Naive thymus-derived CD4-positive, alpha-beta T cell (primary cell): ENCODE measurements at regions not wholly inside any gene's neighbourhood (a gene's known extent, or its start where the extent isn't known, plus 50 kb on each side); places are given as distances from the start of the nearest gene placed in this dataset.

Experiments used
- ATAC-seq: fragments of 150-1000 bp; cut with Tn5 transposase; 2 replicates; pipeline ENCODE4 v1.10.0; 2021; ENCODE audit warnings: mild to moderate bottlenecking, moderate library complexity
- CTCF ChIA-PET: fragments of 350-600 bp; sonication (Branson Sonifier 250); formaldehyde crosslinking; loops from one replicate; lab custom pipeline; 2021; ENCODE audit warnings: antibody characterized with exemption; lab: Charles Lee
- POLR2A ChIA-PET: fragments of 350-600 bp; sonication (Branson Sonifier 250); formaldehyde crosslinking; loops from one replicate; lab custom pipeline; 2021; ENCODE audit warnings: antibody characterized with exemption, inconsistent platforms; lab: Charles Lee
- DNase-seq, 9 donors: peaks; one replicate each; pipeline versions ENCODE4 v3.0.0 to v3.0.0-alpha.2; 2020 to 2022; ENCODE audit warnings: mixed read lengths in 1 of 9
- H3K27ac ChIP-seq: one replicate; pipeline ENCODE4 v1.7.0; 2013; ENCODE audit warnings: mild to moderate bottlenecking, low read depth, low read length, moderate library complexity
- H3K27me3 ChIP-seq, 2 donors: one replicate each; pipeline ENCODE4 v1.7.0; 2013; ENCODE audit warnings: low read length in 2 of 2, mild to moderate bottlenecking in 2 of 2, moderate library complexity in 2 of 2; ENCODE audit not compliant: control insufficient read depth in 2 of 2, insufficient read depth in 2 of 2
- H3K36me3 ChIP-seq, 3 experiments: 1 replicate in 2 of 3; 2 replicates in 1 of 3; pipeline ENCODE4 v1.7.0; 2013; ENCODE audit warnings: low read length in 3 of 3, mild to moderate bottlenecking in 3 of 3, moderate library complexity in 1 of 3; ENCODE audit not compliant: insufficient read depth in 3 of 3, control insufficient read depth in 2 of 3
- H3K4me1 ChIP-seq, 2 donors: one replicate each; pipeline ENCODE4 v1.7.0; 2013; ENCODE audit warnings: low read length in 2 of 2, mild to moderate bottlenecking in 2 of 2, moderate library complexity in 1 of 2; ENCODE audit not compliant: control insufficient read depth in 2 of 2, insufficient read depth in 2 of 2
- H3K4me3 ChIP-seq: 2 replicates; pipeline ENCODE4 v1.7.0; 2013; ENCODE audit warnings: mild to moderate bottlenecking, low read length
- H3K9me3 ChIP-seq, 3 experiments: 1 replicate in 2 of 3; 2 replicates in 1 of 3; pipeline ENCODE4 v1.7.0; 2013; ENCODE audit warnings: low read length in 3 of 3; ENCODE audit not compliant: control insufficient read depth in 2 of 3
- H3K27ac Mint-ChIP-seq, 9 donors: one replicate each; pipeline ENCODE4 v1.8.0; 2020 to 2022; ENCODE audit warnings: mixed read lengths in 9 of 9, mild to moderate bottlenecking in 8 of 9, moderate library complexity in 5 of 9, inconsistent platforms in 2 of 9
- H3K27me3 Mint-ChIP-seq, 5 donors: one replicate each; pipeline ENCODE4 v1.8.0; 2021 to 2022; ENCODE audit warnings: mixed read lengths in 5 of 5, mild to moderate bottlenecking in 1 of 5
- H3K36me3 Mint-ChIP-seq, 5 donors: one replicate each; pipeline ENCODE4 v1.8.0; 2020 to 2022; ENCODE audit warnings: mixed read lengths in 5 of 5, mild to moderate bottlenecking in 3 of 5, inconsistent platforms in 1 of 5
- H3K4me1 Mint-ChIP-seq, 7 donors: one replicate each; pipeline ENCODE4 v1.8.0; 2020 to 2022; ENCODE audit warnings: mixed read lengths in 7 of 7, mild to moderate bottlenecking in 3 of 7, inconsistent platforms in 1 of 7
- H3K4me3 Mint-ChIP-seq, 10 donors: one replicate each; pipeline ENCODE4 v1.8.0; 2020 to 2022; ENCODE audit warnings: mild to moderate bottlenecking in 10 of 10, mixed read lengths in 10 of 10, moderate library complexity in 6 of 10, inconsistent platforms in 2 of 10
- H3K9me3 Mint-ChIP-seq, 11 donors: one replicate each; pipeline ENCODE4 v1.8.0; 2020 to 2022; ENCODE audit warnings: mixed read lengths in 11 of 11, mild to moderate bottlenecking in 4 of 11, inconsistent platforms in 1 of 11, moderate library complexity in 1 of 11
- intact Hi-C, 2 donors: fragments of 100-400 bp; cut with micrococcal nuclease; formaldehyde crosslinking; loops; one replicate each; pipeline ENCODE4 v1.15.1; 2023

- intact Hi-C loops, result no loop called here
- no peak overlapping the region for H3K27ac Mint-ChIP-seq
- Histone ChIP-seq H3K36me3 (no peaks in the 10 kb centered on the region), H3K9me3 (no peaks in the 10 kb centered on the region), H3K4me1 (no peaks in the 10 kb centered on the region), H3K4me3 (no peak overlapping the region), H3K27me3 (no peaks in the 10 kb centered on the region), H3K27ac (no peak overlapping the region)
- no peaks in the 10 kb centered on the region for H3K4me1 Mint-ChIP-seq
- H3K4me3 Mint-ChIP-seq, result no peak overlapping the region
- H3K36me3 Mint-ChIP-seq, result no peaks in the 10 kb centered on the region
- peaks cover 0 to 14% (median 4%) of the 10 kb centered on the region in 11 donors for H3K9me3 Mint-ChIP-seq
- POLR2A ChIA-PET, result no interaction called here
- no peak for ATAC-seq
- no peak for DNase-seq
- CTCF ChIA-PET, result no interaction called here
- H3K27me3 Mint-ChIP-seq, result no peaks in the 10 kb centered on the region
Measured at GRCh38 chr4:133920236-133920635, 281.4 kb downstream of the PABPC4L start.

- Histone ChIP-seq H3K4me1 (no peaks in the 10 kb centered on the region), H3K4me3 (no peak overlapping the region), H3K36me3 (no peaks in the 10 kb centered on the region), H3K9me3 (no peaks in the 10 kb centered on the region), H3K27ac (no peak overlapping the region), H3K27me3 (no peaks in the 10 kb centered on the region)
- CTCF ChIA-PET, result no interaction called here
- Mint-ChIP-seq H3K4me1 (no peaks in the 10 kb centered on the region), H3K9me3 (peaks cover 0 to 30% (median 7%) of the 10 kb centered on the region in 11 donors), H3K27me3 (no peaks in the 10 kb centered on the region), H3K27ac (no peak overlapping the region), H3K4me3 (no peak overlapping the region), H3K36me3 (no peaks in the 10 kb centered on the region)
- POLR2A ChIA-PET, result no interaction called here
- intact Hi-C loops, result no loop called here
- ATAC-seq, result no peak
- DNase-seq, result no peak
Measured at GRCh38 chr4:133910165-133910564, 291.4 kb downstream of the PABPC4L start.

- Histone ChIP-seq H3K27ac (no peak overlapping the region), H3K27me3 (no peaks in the 10 kb centered on the region), H3K36me3 (no peaks in the 10 kb centered on the region), H3K4me3 (no peak overlapping the region), H3K4me1 (no peaks in the 10 kb centered on the region), H3K9me3 (no peaks in the 10 kb centered on the region)
- Mint-ChIP-seq H3K27me3 (no peaks in the 10 kb centered on the region), H3K9me3 (peaks cover 0 to 22% (median 6%) of the 10 kb centered on the region in 11 donors), H3K36me3 (no peaks in the 10 kb centered on the region), H3K4me1 (no peaks in the 10 kb centered on the region), H3K27ac (no peak overlapping the region), H3K4me3 (no peak overlapping the region)
- CTCF ChIA-PET, result no interaction called here
- POLR2A ChIA-PET, result interaction anchor here (0.6 kb wide), 1 partner anchor 13 kb away, joined by 3 read pairs; no protein-coding TSS in a partner anchor
- DNase-seq, result no peak
- intact Hi-C loops, result no loop called here
- ATAC-seq, result no peak
Measured at GRCh38 chr4:133903029-133903428, 298.6 kb downstream of the PABPC4L start.

- Mint-ChIP-seq H3K4me3 (no peak overlapping the region), H3K27ac (no peak overlapping the region), H3K27me3 (no peaks in the 10 kb centered on the region), H3K9me3 (peaks cover 0 to 25% (median 3%) of the 10 kb centered on the region in 11 donors), H3K36me3 (no peaks in the 10 kb centered on the region), H3K4me1 (no peaks in the 10 kb centered on the region)
- H3K4me1 ChIP-seq, result no peaks in the 10 kb centered on the region
- intact Hi-C loops, result no loop called here
- no peak overlapping the region for H3K27ac ChIP-seq
- POLR2A ChIA-PET, result no interaction called here
- no peaks in the 10 kb centered on the region for H3K9me3 ChIP-seq
- H3K36me3 ChIP-seq, result no peaks in the 10 kb centered on the region
- CTCF ChIA-PET, result no interaction called here
- no peak overlapping the region for H3K4me3 ChIP-seq
- DNase-seq (no peak), ATAC-seq (no peak)
- no peaks in the 10 kb centered on the region for H3K27me3 ChIP-seq
Measured at GRCh38 chr4:133891011-133891410, 310.6 kb downstream of the PABPC4L start.

- Histone ChIP-seq H3K27ac (no peak overlapping the region), H3K9me3 (no peaks in the 10 kb centered on the region), H3K4me1 (no peaks in the 10 kb centered on the region), H3K36me3 (no peaks in the 10 kb centered on the region), H3K4me3 (no peak overlapping the region), H3K27me3 (no peaks in the 10 kb centered on the region)
- intact Hi-C loops, result no loop called here
- Mint-ChIP-seq H3K4me3 (no peak overlapping the region), H3K36me3 (no peaks in the 10 kb centered on the region), H3K9me3 (peaks cover 0 to 31% (median 5%) of the 10 kb centered on the region in 11 donors), H3K4me1 (no peaks in the 10 kb centered on the region), H3K27ac (no peak overlapping the region), H3K27me3 (no peaks in the 10 kb centered on the region)
- no peak for ATAC-seq
- ChIA-PET CTCF (interaction anchor here (1.2 kb wide), 1 partner anchor 19 kb away, joined by 3 read pairs; no protein-coding TSS in a partner anchor), POLR2A (no interaction called here)
- DNase-seq, result no peak
Measured at GRCh38 chr4:133887723-133888122, 313.9 kb downstream of the PABPC4L start.

- no peak for DNase-seq
- H3K4me3 ChIP-seq, result no peak overlapping the region
- intact Hi-C loops, result no loop called here
- ChIA-PET CTCF (interaction anchor here (0.6 to 0.7 kb wide), 2 partner anchors 61 to 93 kb away, joined by 3 read pairs; no protein-coding TSS in a partner anchor), POLR2A (no interaction called here)
- H3K4me1 Mint-ChIP-seq, result peaks cover 0 to 1% (median 0%) of the 10 kb centered on the region in 7 donors
- H3K4me3 Mint-ChIP-seq, result no peak overlapping the region
- H3K4me1 ChIP-seq, result no peaks in the 10 kb centered on the region
- peaks cover 0 to 4% (median 0%) of the 10 kb centered on the region in 3 experiments for H3K9me3 ChIP-seq
- H3K27me3 Mint-ChIP-seq, result no peaks in the 10 kb centered on the region
- H3K36me3 ChIP-seq, result no peaks in the 10 kb centered on the region
- H3K9me3 Mint-ChIP-seq, result peaks cover 0 to 23% (median 5%) of the 10 kb centered on the region in 11 donors
- no peak for ATAC-seq
- H3K27ac ChIP-seq, result no peak overlapping the region
- H3K27ac Mint-ChIP-seq, result no peak overlapping the region
- no peaks in the 10 kb centered on the region for H3K36me3 Mint-ChIP-seq
- H3K27me3 ChIP-seq, result no peaks in the 10 kb centered on the region
Measured at GRCh38 chr4:133869486-133869885, 332.1 kb downstream of the PABPC4L start.

- Histone ChIP-seq H3K4me3 (no peak overlapping the region), H3K9me3 (peaks cover 0 to 4% (median 0%) of the 10 kb centered on the region in 3 experiments), H3K36me3 (no peaks in the 10 kb centered on the region), H3K27ac (no peak overlapping the region), H3K4me1 (no peaks in the 10 kb centered on the region), H3K27me3 (no peaks in the 10 kb centered on the region)
- H3K4me3 Mint-ChIP-seq, result no peak overlapping the region
- peaks cover 0 to 23% (median 5%) of the 10 kb centered on the region in 11 donors for H3K9me3 Mint-ChIP-seq
- POLR2A ChIA-PET, result no interaction called here
- DNase-seq (no peak), ATAC-seq (no peak)
- H3K27me3 Mint-ChIP-seq, result no peaks in the 10 kb centered on the region
- H3K27ac Mint-ChIP-seq, result no peak overlapping the region
- intact Hi-C loops, result no loop called here
- H3K4me1 Mint-ChIP-seq, result peaks cover 0 to 1% (median 0%) of the 10 kb centered on the region in 7 donors
- CTCF ChIA-PET, result no interaction called here
- no peaks in the 10 kb centered on the region for H3K36me3 Mint-ChIP-seq
Measured at GRCh38 chr4:133868856-133869255, 332.7 kb downstream of the PABPC4L start.
